ENCODE measurements at regions not wholly inside any gene's neighbourhood (a gene's known extent, or its start where the extent isn't known, plus 50 kb on each side); places are given as distances from the start of the nearest gene placed in this dataset.

DNA sequence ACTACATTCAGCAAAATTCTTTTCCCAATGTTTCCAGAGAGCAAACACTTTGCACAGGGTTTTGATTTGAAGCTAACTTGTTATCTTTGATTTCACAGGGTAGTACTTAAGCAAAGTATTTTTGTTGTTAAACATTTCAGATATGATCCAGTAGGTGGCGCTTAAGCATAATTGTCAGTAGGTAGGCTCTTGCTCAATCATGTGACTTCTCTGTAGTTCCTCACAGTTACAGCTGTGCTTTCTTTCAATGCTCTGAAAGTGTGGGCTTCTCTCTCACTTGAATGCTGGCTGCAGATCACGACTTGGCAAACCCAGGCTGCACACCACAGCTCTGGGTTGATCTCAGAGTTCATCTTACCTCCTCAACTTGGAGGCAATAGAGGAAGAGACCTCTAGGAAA is 1016.5 kb downstream of the SH3BGRL start:
- WGBS, 2 experiments (ENCODE audit: extremely low coverage in 2 of 2, insufficient read length in 1 of 2), result no CpG with 5 or more reads among the region's 2 CpGs
- no peak overlapping the region for H2BK120ac ChIP-seq (ENCODE audit: low read depth, low read length)
- H2BK5ac ChIP-seq (ENCODE audit: low read depth, low read length, poor library complexity, severe bottlenecking), result no peak overlapping the region
- H3K9ac ChIP-seq (ENCODE audit: low read depth, low read length), result no peak overlapping the region
- H3K23ac ChIP-seq (ENCODE audit: low read depth, low read length), result no peak overlapping the region
- no peak overlapping the region for H3K4ac ChIP-seq (ENCODE audit: low read depth, low read length)
- H3K9me1 ChIP-seq (ENCODE audit: insufficient read depth, low read length), result no peaks in the 10 kb centered on the region
- H3K9me3 ChIP-seq (ENCODE audit: control insufficient read depth, insufficient read depth, low read length), result no peaks in the 10 kb centered on the region
- H2BK20ac ChIP-seq (ENCODE audit: low read depth, low read length), result no peak overlapping the region
- no peak overlapping the region for H3K4me3 ChIP-seq (ENCODE audit: insufficient read depth, low read depth, low read length)
- peak; percentile 0 for DNase-seq
- intact Hi-C loops (cut with micrococcal nuclease) (no loop called here), dilution Hi-C loops (cut with HindIII; ENCODE audit: low sequenced_read_pairs, unreplicated experiment) (no loop called here), in situ Hi-C loops (cut with MboI; ENCODE audit: low sequenced_read_pairs) (no loop called here)
- no peak overlapping the region for H4K8ac ChIP-seq (ENCODE audit: low read depth in 2 of 2, low read length in 2 of 2)
- peak; percentile 65; the same call in 1 of the 2 replicates for TF ChIP-seq CEBPB (IDR thresholded peaks at IDR 0.05; ENCODE audit: low read depth, low read length)
- TF ChIP-seq RAD21 (IDR thresholded peaks at IDR 0.05; ENCODE audit: low read length), result no peak; the same call in 1 of the 2 replicates
- TF ChIP-seq, protein P1, sequence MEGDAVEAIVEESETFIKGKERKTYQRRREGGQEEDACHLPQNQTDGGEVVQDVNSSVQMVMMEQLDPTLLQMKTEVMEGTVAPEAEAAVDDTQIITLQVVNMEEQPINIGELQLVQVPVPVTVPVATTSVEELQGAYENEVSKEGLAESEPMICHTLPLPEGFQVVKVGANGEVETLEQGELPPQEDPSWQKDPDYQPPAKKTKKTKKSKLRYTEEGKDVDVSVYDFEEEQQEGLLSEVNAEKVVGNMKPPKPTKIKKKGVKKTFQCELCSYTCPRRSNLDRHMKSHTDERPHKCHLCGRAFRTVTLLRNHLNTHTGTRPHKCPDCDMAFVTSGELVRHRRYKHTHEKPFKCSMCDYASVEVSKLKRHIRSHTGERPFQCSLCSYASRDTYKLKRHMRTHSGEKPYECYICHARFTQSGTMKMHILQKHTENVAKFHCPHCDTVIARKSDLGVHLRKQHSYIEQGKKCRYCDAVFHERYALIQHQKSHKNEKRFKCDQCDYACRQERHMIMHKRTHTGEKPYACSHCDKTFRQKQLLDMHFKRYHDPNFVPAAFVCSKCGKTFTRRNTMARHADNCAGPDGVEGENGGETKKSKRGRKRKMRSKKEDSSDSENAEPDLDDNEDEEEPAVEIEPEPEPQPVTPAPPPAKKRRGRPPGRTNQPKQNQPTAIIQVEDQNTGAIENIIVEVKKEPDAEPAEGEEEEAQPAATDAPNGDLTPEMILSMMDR (conservative IDR thresholded peaks at IDR 0.05; ENCODE audit: low read depth, low read length), result peak; percentile 27; the same call in 1 of the 2 replicates
- TF ChIP-seq SMC3 (IDR thresholded peaks at IDR 0.05; ENCODE audit: low read depth, low read length), result no peak
- no peaks in the 10 kb centered on the region for H3K36me3 ChIP-seq (ENCODE audit: control insufficient read depth, insufficient read depth, low read length)
- no TSS peak for BruUV-seq (replicated peaks)
- no peaks in the 10 kb centered on the region for H3K27me3 ChIP-seq (ENCODE audit: control insufficient read depth, insufficient read depth, low read length)
- H4K5ac ChIP-seq (ENCODE audit: low read depth, low read length), result no peak overlapping the region
- H2AK9ac ChIP-seq (replicated peaks; ENCODE audit: low read depth, low read length, poor library complexity), result no peak overlapping the region
- POLR2A ChIA-PET (ENCODE audit: unreplicated experiment), result no interaction called here
- no peak for ATAC-seq (ENCODE audit: low read depth)
- no peak overlapping the region for H3K18ac ChIP-seq (ENCODE audit: low read depth, low read length)
- no peaks in the 10 kb centered on the region for H4K20me1 ChIP-seq (ENCODE audit: insufficient read depth, low read length)
- H2AFZ ChIP-seq (replicated peaks; ENCODE audit: low read length, poor library complexity), result no peak overlapping the region
- H2AK5ac ChIP-seq (ENCODE audit: low read depth, low read length), result no peak overlapping the region
- no peaks in the 10 kb centered on the region for H3K79me1 ChIP-seq (ENCODE audit: low read depth in 1 of 2, low read length in 2 of 2)
- H3K4me2 ChIP-seq (ENCODE audit: low read depth, low read length), result no peak overlapping the region
- no peak overlapping the region for H3K27ac ChIP-seq (ENCODE audit: insufficient read depth, low read length)
- no peak overlapping the region for H2BK15ac ChIP-seq (ENCODE audit: low read depth, low read length)
- H4K91ac ChIP-seq (ENCODE audit: insufficient read depth, low read depth, low read length), result no peak overlapping the region
- no peaks in the 10 kb centered on the region for H3K4me1 ChIP-seq (ENCODE audit: control insufficient read depth, insufficient read depth, low read length)
- H3K56ac ChIP-seq (ENCODE audit: extremely low read depth, insufficient read depth, low read length), result no peak overlapping the region
- CTCF ChIA-PET, result interaction anchor here (1.1 kb wide), 1 partner anchor 10 kb away, joined by 3 read pairs; no protein-coding TSS in a partner anchor
- H3K14ac ChIP-seq (replicated peaks; ENCODE audit: low read depth, low read length), result no peak overlapping the region
